Heart left ventricle (tissue), 16 donors: ENCODE measurements at regions not wholly inside any gene's neighbourhood (a gene's known extent, or its start where the extent isn't known, plus 50 kb on each side); places are given as distances from the start of the nearest gene placed in this dataset.
"Not testable (repeated sequence)": the region's sequence is repeated elsewhere in the genome, so short reads cannot be mapped to it uniquely, and the experiment has no call there.

Experiments
- ATAC-seq, 4 donors: fragments of 200-7000 bp; cut with Tn5 transposase; one replicate each; pipeline ENCODE4 v1.9.1; 2020 to 2022; ENCODE audit warnings: moderate library complexity in 4 of 4, mild to moderate bottlenecking in 3 of 4, moderate number of reproducible peaks in 1 of 4
- DNase-seq, 5 donors: peaks; one replicate each; pipeline ENCODE4 v3.0.0-alpha.2; 2020
- H3K27ac ChIP-seq, 12 donors: fragments of 200-600 bp; sonication (generic) in 4 of 12; one replicate each; pipeline versions ENCODE4 v1.5.0 to v1.8.0; 2016 to 2022; ENCODE audit warnings: mild to moderate bottlenecking in 2 of 12
- H3K27me3 ChIP-seq, 9 donors: fragments of 200-600 bp; sonication (generic) in 2 of 9; one replicate each; pipeline versions ENCODE4 v1.5.1 to v1.8.0; 2016 to 2022; ENCODE audit warnings: mild to moderate bottlenecking in 3 of 9
- H3K36me3 ChIP-seq, 9 donors: fragments of 200-600 bp; sonication (generic) in 2 of 9; one replicate each; pipeline versions ENCODE4 v1.5.0 to v1.8.0; 2018 to 2022; ENCODE audit warnings: mild to moderate bottlenecking in 2 of 9
- H3K4me1 ChIP-seq, 12 donors: fragments of 200-600 bp; sonication (generic) in 4 of 12; one replicate each; pipeline versions ENCODE4 v1.5.0 to v1.8.0; 2016 to 2022; ENCODE audit warnings: mild to moderate bottlenecking in 3 of 12
- H3K4me3 ChIP-seq, 12 donors: fragments of 200-600 bp; sonication (generic) in 4 of 12; one replicate each; pipeline versions ENCODE4 v1.5.0 to v1.8.0; 2017 to 2022; ENCODE audit warnings: mild to moderate bottlenecking in 9 of 12, moderate library complexity in 4 of 12
- H3K9me3 ChIP-seq, 12 donors: fragments of 200-600 bp; sonication (generic) in 4 of 12; one replicate each; pipeline versions ENCODE4 v1.5.0 to v1.8.0; 2016 to 2022; ENCODE audit warnings: mild to moderate bottlenecking in 1 of 12
- CTCF ChIP-seq, 12 donors: fragments of 200-600 bp; sonication (generic) in 4 of 12; IDR thresholded peaks; one replicate each; pipeline versions ENCODE4 v1.5.0 to v1.8.0; 2018 to 2022; ENCODE audit warnings: antibody characterized with exemption in 12 of 12, mild to moderate bottlenecking in 5 of 12
- POLR2A ChIP-seq, 2 donors: fragments of 450-650 bp; IDR thresholded peaks; one replicate each; pipeline ENCODE4 v1.6.1; 2017; ENCODE audit warnings: antibody characterized with exemption in 2 of 2, mild to moderate bottlenecking in 2 of 2, moderate library complexity in 2 of 2
- WGBS, 4 donors: extraction: QIAGEN DNeasy Blood & Tissue Kit in 2 of 4; methylation state at CpG; one replicate each; pipeline versions ENCODE4 v1.1.5 to v1.1.7; 2013 to 2018; 5-methylcytosine and 5-hydroxymethylcytosine counted together
- intact Hi-C, 10 donors: fragments of 100-400 bp; cut with DNase I; formaldehyde crosslinking; loops; one replicate each; pipeline versions ENCODE4 v1.11.1 to v1.14.2; 2022
- donor health status: ischemic (EF 13 %, LVEDD 7.1; RV severe dilation, severe dysfunction).
- donor health status: healthy with polysubstance abuse.
- donor health status: DM: no; HTN: yes; CAD: no.
- donor health status: DM: no; HTN: no; CAD: no.
- donor health status: ischemic (EF 25% LVEDD 6.9; RV normal size, moderate dysfunction).
- donor health status: ischemic (EF 25% LVEDD 5.7; RV mildly dilated, moderate dysfunction).
- donor health status: healthy.
- donor health status: DM: yes; HTN: yes; CAD: no.
- donor health status: ischemic (EF 35%, LVEDD 5.7; RV mildly dilated, moderate dysfunction).
- donor health status: nonischemic (EF 11% LVEDD 7.7; RV severe dilation, severe dysfunction).
- donor health status: DM: yes; HTN: yes; CAD: no.
- donor health status: PGD.
- donor health status: ischemic (EF 29% LVEDD 5.4; RV normal size, mild dysfunction).
- donor health status: nonischemic (EF 23%, LVEDD 6.1; RV moderate dilation, normal function).

- no peak for DNase-seq
- H3K27me3 ChIP-seq = no peaks in the 10 kb centered on the region
- no peak overlapping the region for H3K27ac ChIP-seq
- TF ChIP-seq CTCF (IDR thresholded peaks at IDR 0.05) = no peak
- no peak for TF ChIP-seq POLR2A (IDR thresholded peaks at IDR 0.05)
- no peaks in the 10 kb centered on the region for H3K36me3 ChIP-seq
- intact Hi-C loops = no loop called here
- 59 to 71% (median 68%) methylated on average over 3 of the region's 3 CpGs for WGBS, 4 donors
- H3K4me1 ChIP-seq = no peaks in the 10 kb centered on the region
- no peak overlapping the region for H3K4me3 ChIP-seq
- H3K9me3 ChIP-seq = no peaks in the 10 kb centered on the region
- no peak for ATAC-seq
These were observed 200.5 kb upstream of the POU5F2 start for GRCh38 chr5:93941897-93942296.

- H3K4me1 ChIP-seq, ATAC-seq, H3K4me3 ChIP-seq, H3K36me3 ChIP-seq, H3K9me3 ChIP-seq, DNase-seq, H3K27me3 ChIP-seq, H3K27ac ChIP-seq, intact Hi-C loops: not testable (repeated sequence)
- 90 to 99% (median 97%) methylated on average over 2 of the region's 2 CpGs for WGBS, 4 donors
These were observed 191.9 kb upstream of the POU5F2 start for GRCh38 chr5:93933269-93933668.

GRCh38 chr5:93930098-93930497, 188.7 kb upstream of the POU5F2 start:
- intact Hi-C loops = no loop called here
- ATAC-seq = no peak
- H3K36me3 ChIP-seq = no peaks in the 10 kb centered on the region
- peaks cover 0 to 6% (median 0%) of the 10 kb centered on the region in 12 donors for H3K9me3 ChIP-seq
- no peak overlapping the region for H3K4me3 ChIP-seq
- DNase-seq = no peak
- TF ChIP-seq POLR2A (IDR thresholded peaks at IDR 0.05) = no peak
- TF ChIP-seq CTCF (IDR thresholded peaks at IDR 0.05) = no peak
- WGBS, 4 donors = 53 to 65% (median 61%) methylated on average over 4 of the region's 4 CpGs
- H3K4me1 ChIP-seq = peaks cover 0 to 3% (median 0%) of the 10 kb centered on the region in 12 donors
- no peaks in the 10 kb centered on the region for H3K27me3 ChIP-seq
- no peak overlapping the region for H3K27ac ChIP-seq

GRCh38 chr5:93929131-93929530, 187.7 kb upstream of the POU5F2 start:
- Histone ChIP-seq H3K27me3 (no peaks in the 10 kb centered on the region), H3K36me3 (no peaks in the 10 kb centered on the region), H3K4me3 (no peak overlapping the region), H3K9me3 (peaks cover 0 to 5% (median 0%) of the 10 kb centered on the region in 12 donors), H3K27ac (no peak overlapping the region), H3K4me1 (peaks cover 0 to 3% (median 0%) of the 10 kb centered on the region in 12 donors)
- ATAC-seq (no peak), DNase-seq (no peak)
- TF ChIP-seq CTCF (IDR thresholded peaks at IDR 0.05) = no peak
- TF ChIP-seq POLR2A (IDR thresholded peaks at IDR 0.05) = no peak
- WGBS, 4 donors = 76 to 90% (median 82%) methylated on average over 1 of the region's 1 CpG
- intact Hi-C loops = loop anchor here in 1 of 10 donors (10.0 kb wide), 1 partner anchor 176 kb away; no protein-coding TSS in a partner anchor
